GM12865 (cell line): ENCODE measurements at regions not wholly inside any gene's neighbourhood (a gene's known extent, or its start where the extent isn't known, plus 50 kb on each side); places are given as distances from the start of the nearest gene placed in this dataset.

ENCODE experiments used
- DNase-seq: peaks from one replicate; pipeline ENCODE4 v3.0.0; 2010; ENCODE audit warnings: low read depth
- H3K4me3 ChIP-seq: 2 replicates; pipeline ENCODE4 v1.5.1; 2011; ENCODE audit warnings: mild to moderate bottlenecking, low read depth, low read length, control low read depth
- CTCF ChIP-seq: IDR thresholded peaks from 2 replicates; pipeline ENCODE4 v1.5.1; 2011; ENCODE audit warnings: low read length, control low read depth, low read depth, inconsistent platforms; ENCODE audit not compliant: insufficient read depth; ENCODE audit errors: missing control alignments

- no peak overlapping the region for H3K4me3 ChIP-seq
- no peak for TF ChIP-seq CTCF
- DNase-seq: no peak
These were observed 219.5 kb downstream of the TMEM47 start for GRCh38 chrX:34437586-34437985.

- no peak for DNase-seq
- no peak overlapping the region for H3K4me3 ChIP-seq
- no peak for TF ChIP-seq CTCF
These were observed 230.8 kb downstream of the TMEM47 start for GRCh38 chrX:34426334-34426733.

GRCh38 chrX:34406580-34406979 lies 250.5 kb downstream of the TMEM47 start:
- no peak for DNase-seq
- TF ChIP-seq CTCF: no peak

GRCh38 chrX:34404386-34405070 lies 252.6 kb downstream of the TMEM47 start:
- no peak overlapping the region for H3K4me3 ChIP-seq
- TF ChIP-seq CTCF: no peak
- DNase-seq: no peak

More at GRCh38 chrX:34406580-34406979, 250.5 kb downstream of the TMEM47 start:
- no peak overlapping the region for H3K4me3 ChIP-seq

- no peak for DNase-seq
- H3K4me3 ChIP-seq: no peak overlapping the region
- TF ChIP-seq CTCF: no peak
These were observed 255.7 kb downstream of the TMEM47 start for GRCh38 chrX:34401411-34401810.

- no peak for DNase-seq
- H3K4me3 ChIP-seq: no peak overlapping the region
- TF ChIP-seq CTCF: no peak
These were observed 250.3 kb upstream of the FAM47A start for GRCh38 chrX:34382416-34382815.

GRCh38 chrX:34381241-34381640 lies 249.1 kb upstream of the FAM47A start:
- TF ChIP-seq CTCF: no peak
- H3K4me3 ChIP-seq: no peak overlapping the region
- no peak for DNase-seq
